ENCODE measurements at regions not wholly inside any gene's neighbourhood (a gene's known extent, or its start where the extent isn't known, plus 50 kb on each side); places are given as distances from the start of the nearest gene placed in this dataset.
"Not testable (repeated sequence)": the region's sequence is repeated elsewhere in the genome, so short reads cannot be mapped to it uniquely, and the experiment has no call there.

DNA sequence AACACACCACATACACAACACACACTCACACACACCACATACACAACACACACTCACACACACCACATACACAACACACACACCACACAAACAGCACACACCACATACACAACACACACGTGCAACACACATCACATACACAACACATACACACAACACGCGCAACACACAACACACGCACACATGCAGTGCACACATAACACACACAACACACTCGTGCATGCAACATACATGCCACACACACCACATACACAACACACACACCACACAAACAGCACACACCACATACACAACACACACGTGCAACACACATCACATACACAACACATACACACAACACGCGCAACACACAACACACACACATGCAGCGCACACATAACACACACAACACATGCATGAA, 192.8 kb downstream of the C16orf95 start:
- DNase-seq, result not testable (repeated sequence)

DNA sequence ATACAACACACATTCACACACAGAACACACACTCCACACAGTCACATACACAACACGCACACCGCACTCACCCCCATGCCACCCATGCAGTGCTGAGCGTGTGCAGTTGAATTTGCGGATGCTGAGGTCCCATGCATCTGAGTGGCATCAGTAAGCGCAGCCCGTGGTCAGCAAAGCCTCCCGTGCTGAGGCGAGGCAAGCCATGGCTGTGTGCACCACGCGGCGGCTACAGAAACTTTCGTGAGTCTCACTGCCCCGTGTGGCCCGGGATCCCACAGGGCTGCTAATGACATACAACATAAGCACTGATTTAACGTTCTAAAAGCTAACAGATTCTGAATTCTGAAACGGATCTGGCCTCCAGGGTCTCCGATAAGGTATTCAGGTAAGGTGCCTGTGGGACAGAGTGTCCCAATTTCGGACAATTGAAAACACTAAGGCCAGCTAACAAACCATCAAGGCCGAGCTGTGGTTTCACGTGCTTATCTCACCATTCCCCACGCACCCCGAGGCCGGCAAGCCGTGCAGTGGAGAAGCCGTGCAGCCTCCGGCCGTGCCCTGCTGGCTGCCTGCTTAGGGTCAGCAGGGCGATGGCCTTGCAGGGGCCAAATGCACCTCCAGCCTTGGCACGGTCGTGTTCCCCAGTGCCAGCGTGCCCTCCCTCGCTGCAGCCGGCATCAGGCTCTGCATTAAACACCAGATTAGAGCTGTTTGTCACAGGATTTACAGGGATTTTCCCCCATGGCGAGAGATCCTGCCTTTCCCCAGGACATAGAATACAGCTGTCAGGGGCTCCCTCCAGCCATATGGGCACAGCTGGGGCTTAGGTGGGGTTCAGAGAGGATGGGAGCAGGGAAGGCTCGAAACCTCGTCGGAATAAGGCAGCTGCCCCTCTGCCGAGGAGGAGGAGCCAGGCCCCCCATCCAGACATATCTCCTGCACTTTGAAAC, 191.7 kb downstream of the C16orf95 start:
- no peak for DNase-seq

GRCh38 chr16:87126403-87127025, 190.7 kb downstream of the C16orf95 start:
- no peak for DNase-seq

- no peak for DNase-seq
These were observed 190.0 kb downstream of the C16orf95 start for GRCh38 chr16:87127061-87127765.

DNA sequence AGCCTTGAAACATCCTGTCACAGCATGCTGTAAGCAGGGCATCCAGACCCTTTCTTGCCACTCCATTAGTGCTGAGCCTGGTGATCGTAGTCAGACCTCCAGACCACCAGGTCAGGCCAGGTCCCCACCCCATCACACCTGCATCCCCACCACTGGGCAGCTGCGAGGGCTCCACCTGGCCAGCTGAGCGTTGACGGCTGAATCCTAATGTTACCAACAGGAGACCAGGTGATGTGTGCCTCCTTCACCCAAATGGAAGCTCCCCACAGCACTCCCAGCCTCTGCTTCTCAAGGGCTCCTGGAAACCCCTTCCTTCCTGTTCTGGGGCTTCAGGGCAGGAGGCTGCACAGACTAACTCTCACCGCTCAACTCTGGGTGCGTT, 189.4 kb downstream of the C16orf95 start:
- DNase-seq, result no peak

GRCh38 chr16:87129771-87130170, 187.4 kb downstream of the C16orf95 start:
- no peak for DNase-seq

- no peak for DNase-seq
These were observed 185.9 kb downstream of the C16orf95 start for GRCh38 chr16:87131061-87131995.

DNA sequence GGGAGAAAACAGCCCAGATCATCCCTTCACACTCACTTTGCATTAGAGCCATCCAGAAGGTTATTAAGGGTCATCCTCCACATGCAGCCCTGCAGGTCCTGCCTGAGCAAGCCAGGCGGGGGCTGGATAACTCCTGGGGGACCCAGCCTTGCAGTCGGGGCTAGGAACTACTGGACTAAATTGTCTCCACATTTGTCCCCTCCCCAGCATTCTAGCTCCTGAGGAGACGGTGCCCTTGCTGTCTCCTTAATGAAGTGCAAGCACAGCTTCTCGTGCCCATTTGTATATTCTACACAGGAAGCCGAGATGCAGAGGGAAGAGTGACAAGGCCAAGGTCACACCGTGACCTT, 185.2 kb downstream of the C16orf95 start:
- no peak for DNase-seq

DNA sequence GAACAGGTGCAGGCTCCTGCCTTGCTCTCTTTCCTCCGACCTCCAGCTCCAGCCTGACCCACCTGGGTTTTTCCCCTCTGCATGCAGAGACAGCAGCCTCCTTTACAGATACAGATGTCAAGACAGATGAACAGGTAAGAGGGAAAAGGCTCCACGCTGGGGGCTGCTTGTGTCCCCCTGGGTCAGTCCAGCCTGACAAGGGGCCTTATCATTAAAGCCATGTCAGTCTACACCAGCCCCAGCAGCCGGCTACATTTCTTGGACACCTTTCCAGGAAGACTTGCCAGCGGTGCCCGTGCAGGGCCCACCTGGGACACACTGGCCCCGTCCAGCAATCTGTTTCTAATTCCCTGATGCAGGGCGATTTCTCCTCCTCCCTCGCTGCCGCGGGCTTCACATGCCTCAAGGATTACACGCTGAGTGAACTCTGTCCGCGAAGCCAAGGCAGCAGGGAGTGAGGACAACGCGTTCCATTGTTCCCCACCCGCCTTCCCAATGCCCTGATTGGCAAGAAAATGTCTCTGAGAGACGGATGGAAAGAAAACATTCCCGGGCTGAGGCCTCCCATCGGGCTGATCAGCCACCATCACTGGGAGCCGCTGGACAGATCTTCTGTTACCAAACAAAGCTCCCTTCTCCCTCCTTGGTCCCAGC, 184.7 kb downstream of the C16orf95 start:
- DNase-seq, result no peak

DNA sequence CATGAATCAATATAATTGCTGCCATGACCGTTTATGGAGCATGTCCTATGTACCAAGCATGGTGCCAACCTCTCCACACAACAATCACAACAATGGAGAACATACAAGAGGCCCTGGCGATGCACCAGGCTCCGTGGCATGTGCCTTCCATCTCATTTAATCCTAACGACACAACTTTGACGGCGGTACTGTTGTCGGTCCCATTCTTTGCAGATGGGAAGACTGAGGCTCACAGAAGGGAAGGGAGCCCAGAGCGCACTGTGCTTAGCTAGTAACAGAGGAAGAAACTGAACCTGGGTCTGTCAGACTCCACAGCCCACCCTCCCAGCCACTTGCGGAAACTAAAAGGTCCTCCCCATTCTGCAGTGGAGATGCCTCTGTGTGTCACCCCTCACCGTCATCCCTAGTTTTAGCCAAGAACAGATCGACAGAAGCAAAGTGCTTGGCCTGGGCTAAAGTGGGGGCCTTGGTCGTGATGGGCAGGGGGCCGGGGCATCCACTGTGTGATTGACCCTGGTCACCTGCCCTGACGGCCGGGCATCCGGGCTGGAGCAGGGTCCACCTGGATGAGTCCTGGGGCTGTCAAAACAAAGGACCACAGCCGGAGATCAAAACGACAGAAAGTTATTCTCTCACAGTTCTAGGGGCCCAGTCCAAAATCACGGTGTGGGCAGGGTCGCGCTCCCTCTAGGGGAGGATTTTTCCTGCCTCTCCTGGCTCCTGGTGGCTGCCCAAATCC, 183.9 kb downstream of the C16orf95 start:
- no peak for DNase-seq

DNA sequence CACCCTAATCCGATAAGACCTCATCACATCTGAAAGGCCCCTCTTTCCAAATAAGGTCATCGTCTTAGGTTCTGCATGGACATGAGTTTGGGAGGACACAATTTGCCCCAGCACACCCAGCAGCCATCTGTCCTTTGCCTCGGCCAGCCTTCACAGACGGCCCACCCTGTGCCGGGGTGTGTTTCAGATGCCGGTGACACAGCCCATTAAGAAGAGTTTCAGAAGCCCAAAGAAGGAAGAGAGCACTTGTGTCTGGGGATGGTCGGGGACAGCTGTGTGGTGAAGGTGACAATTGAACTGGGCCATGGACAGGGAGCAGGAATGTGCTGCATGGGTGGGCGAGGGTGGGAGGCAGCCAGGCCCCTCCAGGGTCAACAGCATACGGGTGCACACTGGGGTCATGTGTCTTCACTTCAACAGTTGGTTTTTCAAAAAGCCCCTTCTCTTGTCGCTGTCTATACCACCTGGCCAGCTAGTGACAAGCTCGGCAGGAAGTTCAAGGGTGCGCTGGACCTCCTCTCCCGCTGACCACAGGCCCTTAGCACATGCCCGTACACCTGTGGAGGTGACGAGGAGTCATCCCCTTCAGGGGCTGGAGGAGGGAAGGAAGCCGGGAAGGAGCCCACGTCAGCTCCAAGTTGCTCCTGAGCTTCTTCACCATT, 183.1 kb downstream of the C16orf95 start:
- no peak for DNase-seq

DNA sequence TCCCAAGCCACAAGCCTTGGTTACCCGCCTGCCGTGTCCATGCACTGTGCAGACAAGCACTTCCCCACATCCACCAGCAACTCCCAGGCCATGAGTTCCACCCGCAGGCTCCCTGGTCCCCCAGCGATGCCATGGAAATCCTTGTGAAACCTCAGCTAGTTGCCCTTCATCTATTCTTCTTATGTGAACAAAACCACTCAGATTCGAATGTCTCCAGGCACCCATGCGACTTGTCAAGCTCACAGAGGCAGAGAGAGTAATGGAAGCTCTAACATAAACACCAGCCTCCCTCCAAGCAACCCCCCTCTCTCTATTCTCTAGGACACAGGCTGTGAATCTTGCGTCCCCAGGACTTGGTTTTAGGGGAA, 182.6 kb downstream of the C16orf95 start:
- no peak for DNase-seq

DNA sequence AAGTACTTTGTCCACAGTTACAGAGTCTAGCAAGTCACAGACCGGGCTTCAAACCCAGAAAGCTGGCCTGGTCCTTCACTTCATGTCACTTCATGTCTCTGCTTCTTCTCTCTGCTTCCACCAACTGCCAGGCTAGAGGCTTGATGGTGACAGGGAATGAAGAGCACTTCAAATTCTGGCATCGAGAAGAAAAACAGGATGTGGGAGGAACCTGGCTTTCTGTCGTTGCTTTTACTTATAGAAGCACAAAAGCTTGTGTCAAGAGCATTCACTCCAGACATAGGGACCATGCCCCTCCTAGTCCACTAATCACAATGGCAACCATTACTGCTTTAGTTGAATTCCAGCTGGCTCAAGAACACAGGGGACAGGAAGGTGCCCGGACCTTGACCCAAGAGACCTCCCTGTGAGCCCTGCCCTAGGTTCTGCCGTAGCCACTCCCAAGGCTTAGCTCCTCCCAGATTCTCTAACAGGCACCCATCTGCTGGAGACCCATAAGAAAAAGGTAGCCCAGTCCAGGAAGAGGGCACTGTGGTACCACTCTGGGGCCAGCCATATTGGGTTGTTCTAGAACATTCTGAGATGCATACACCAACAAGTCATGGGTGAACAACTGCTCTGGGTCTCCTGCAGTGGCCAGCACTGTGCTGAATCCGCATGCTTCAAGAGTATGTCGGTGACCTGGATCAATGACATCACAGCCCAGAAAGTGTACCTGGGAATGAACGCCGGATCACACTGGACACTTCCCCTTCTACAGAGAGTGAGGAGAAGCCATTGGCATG, 181.8 kb downstream of the C16orf95 start:
- DNase-seq, result no peak

GRCh38 chr16:87138316-87138715, 178.9 kb downstream of the C16orf95 start:
- DNase-seq, result no peak

- DNase-seq, result no peak
These were observed 178.4 kb downstream of the C16orf95 start for GRCh38 chr16:87138738-87139267.

GRCh38 chr16:87140211-87141200, 176.7 kb downstream of the C16orf95 start:
- no peak for DNase-seq

DNA sequence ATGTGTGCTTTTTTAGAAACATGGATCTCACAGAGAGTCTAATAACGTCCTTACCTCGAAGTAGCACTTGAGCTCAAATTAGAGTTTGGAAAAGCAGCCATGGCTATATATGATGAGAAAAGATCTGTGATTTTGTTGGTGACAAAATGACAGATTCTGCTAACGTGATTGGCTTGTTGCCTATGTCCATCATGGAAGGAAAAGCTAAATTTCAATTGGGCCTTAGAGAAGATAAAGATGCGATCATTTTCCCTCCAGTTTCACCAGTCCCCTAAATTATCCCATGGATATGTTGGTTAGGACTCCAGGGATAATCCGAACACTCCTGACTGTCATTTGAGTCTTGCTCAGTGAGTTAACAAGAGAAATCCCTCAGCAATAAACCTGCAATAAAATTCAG, 175.8 kb downstream of the C16orf95 start:
- DNase-seq, result no peak

DNA sequence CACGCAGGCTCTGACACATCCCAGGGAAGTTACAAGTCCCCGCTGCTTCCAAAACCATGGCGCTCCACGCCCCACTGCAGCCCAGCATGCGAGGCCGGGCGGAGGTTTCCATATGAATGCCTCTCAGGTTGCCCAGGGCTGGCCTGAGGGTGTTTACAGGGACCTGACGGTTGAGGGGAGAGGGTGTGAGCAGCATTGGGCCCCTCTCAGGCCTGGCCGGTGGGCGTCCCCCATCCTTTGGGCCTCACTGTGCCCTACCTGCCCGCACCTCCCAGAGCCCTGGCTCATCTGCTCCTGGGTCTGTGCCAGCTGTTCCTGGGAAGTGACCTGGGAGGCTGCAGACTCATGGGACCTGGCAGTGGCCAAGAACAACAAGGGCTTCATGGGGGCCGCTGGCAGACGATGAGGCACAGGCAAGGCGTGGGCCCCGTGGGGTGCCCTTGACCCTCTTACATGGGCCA, 173.5 kb downstream of the C16orf95 start:
- DNase-seq, result no peak

Measured in COR-L47 (cell line).